ENCODE measurements at regions not wholly inside any gene's neighbourhood (a gene's known extent, or its start where the extent isn't known, plus 50 kb on each side); places are given as distances from the start of the nearest gene placed in this dataset.
"Not testable (repeated sequence)": the region's sequence is repeated elsewhere in the genome, so short reads cannot be mapped to it uniquely, and the experiment has no call there.

GRCh38 chr5:101532430-101532829, 629.3 kb upstream of the ST8SIA4 start:
- no peak for DNase-seq
- H3K9me3 ChIP-seq (replicated peaks; ENCODE audit: insufficient read depth, low read length) = no peaks in the 10 kb centered on the region
- no peaks in the 10 kb centered on the region for H3F3A ChIP-seq (ENCODE audit: insufficient read depth, low read length)
- no peaks in the 10 kb centered on the region for H3K4me1 ChIP-seq (ENCODE audit: low read length)
- H3K79me2 ChIP-seq (ENCODE audit: low read length) = no peaks in the 10 kb centered on the region
- no peak overlapping the region for H3K4me2 ChIP-seq (ENCODE audit: low read depth, low read length)
- H3K36me3 ChIP-seq (replicated peaks; ENCODE audit: insufficient read depth, low read length) = no peaks in the 10 kb centered on the region
- no peaks in the 10 kb centered on the region for H3K9me2 ChIP-seq (replicated peaks; ENCODE audit: insufficient read depth, low read length)
- H2AFZ ChIP-seq (ENCODE audit: low read length) = no peak overlapping the region
- TF ChIP-seq EZH2phosphoT487 (IDR thresholded peaks at IDR 0.05; ENCODE audit: low read length) = no peak
- no peaks in the 10 kb centered on the region for H3K27me3 ChIP-seq (replicated peaks; ENCODE audit: insufficient read depth, low read length)
- no peak overlapping the region for H3K27ac ChIP-seq (ENCODE audit: low read length)
- H4K20me1 ChIP-seq (ENCODE audit: insufficient read depth, low read length) = no peaks in the 10 kb centered on the region
- no peak overlapping the region for H3K4me3 ChIP-seq (ENCODE audit: low read length)
- H3K9ac ChIP-seq (ENCODE audit: low read length) = no peak overlapping the region

DNA sequence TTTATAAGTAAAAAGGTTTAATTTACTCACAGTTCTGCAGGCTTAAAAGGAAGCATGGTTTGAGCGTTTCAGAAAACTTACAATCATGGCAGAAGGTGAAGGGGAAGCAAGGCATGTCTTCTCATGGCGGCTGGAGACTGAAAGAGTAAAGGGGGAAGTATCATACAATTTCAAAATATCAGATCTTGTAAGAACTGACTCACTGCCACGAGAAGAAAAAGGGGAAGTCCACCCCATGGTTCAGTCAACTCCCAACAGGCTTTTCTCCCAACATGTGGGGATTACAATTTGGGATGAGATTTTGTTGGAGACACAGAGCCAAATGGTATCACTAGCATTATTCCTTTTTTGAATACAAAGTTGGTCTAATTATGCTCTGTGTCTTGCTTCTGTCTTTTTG, 627.9 kb upstream of the ST8SIA4 start:
- Histone ChIP-seq H3K9me2 (replicated peaks; ENCODE audit: insufficient read depth, low read length) (no peaks in the 10 kb centered on the region), H3K79me2 (ENCODE audit: low read length) (no peaks in the 10 kb centered on the region), H3K4me3 (ENCODE audit: low read length) (no peak overlapping the region), H3K4me1 (ENCODE audit: low read length) (no peaks in the 10 kb centered on the region), H2AFZ (ENCODE audit: low read length) (no peak overlapping the region), H3K4me2 (ENCODE audit: low read depth, low read length) (no peak overlapping the region), H3K36me3 (replicated peaks; ENCODE audit: insufficient read depth, low read length) (no peaks in the 10 kb centered on the region), H3K9me3 (replicated peaks; ENCODE audit: insufficient read depth, low read length) (no peaks in the 10 kb centered on the region), H3K27ac (ENCODE audit: low read length) (no peak overlapping the region), H3F3A (ENCODE audit: insufficient read depth, low read length) (no peaks in the 10 kb centered on the region), H4K20me1 (ENCODE audit: insufficient read depth, low read length) (no peaks in the 10 kb centered on the region), H3K27me3 (replicated peaks; ENCODE audit: insufficient read depth, low read length) (no peaks in the 10 kb centered on the region), H3K9ac (ENCODE audit: low read length) (no peak overlapping the region)
- DNase-seq = no peak
- TF ChIP-seq CTCF (IDR thresholded peaks at IDR 0.05; ENCODE audit: low read length) (no peak), EZH2 (optimal IDR thresholded peaks at IDR 0.05; ENCODE audit: low read depth, low read length) (no peak), EZH2phosphoT487 (IDR thresholded peaks at IDR 0.05; ENCODE audit: low read length) (no peak)

GRCh38 chr5:101529094-101529493, 626.0 kb upstream of the ST8SIA4 start:
- H3K9me3 ChIP-seq (replicated peaks; ENCODE audit: insufficient read depth, low read length); H3K36me3 ChIP-seq (replicated peaks; ENCODE audit: insufficient read depth, low read length); H3K9ac ChIP-seq (ENCODE audit: low read length); DNase-seq; H2AFZ ChIP-seq (ENCODE audit: low read length); H3K9me2 ChIP-seq (replicated peaks; ENCODE audit: insufficient read depth, low read length); H3K79me2 ChIP-seq (ENCODE audit: low read length); H3K4me2 ChIP-seq (ENCODE audit: low read depth, low read length); H3K4me1 ChIP-seq (ENCODE audit: low read length); H3F3A ChIP-seq (ENCODE audit: insufficient read depth, low read length); H3K27me3 ChIP-seq (replicated peaks; ENCODE audit: insufficient read depth, low read length); H3K4me3 ChIP-seq (ENCODE audit: low read length); H4K20me1 ChIP-seq (ENCODE audit: insufficient read depth, low read length); H3K27ac ChIP-seq (ENCODE audit: low read length): not testable (repeated sequence)

DNA sequence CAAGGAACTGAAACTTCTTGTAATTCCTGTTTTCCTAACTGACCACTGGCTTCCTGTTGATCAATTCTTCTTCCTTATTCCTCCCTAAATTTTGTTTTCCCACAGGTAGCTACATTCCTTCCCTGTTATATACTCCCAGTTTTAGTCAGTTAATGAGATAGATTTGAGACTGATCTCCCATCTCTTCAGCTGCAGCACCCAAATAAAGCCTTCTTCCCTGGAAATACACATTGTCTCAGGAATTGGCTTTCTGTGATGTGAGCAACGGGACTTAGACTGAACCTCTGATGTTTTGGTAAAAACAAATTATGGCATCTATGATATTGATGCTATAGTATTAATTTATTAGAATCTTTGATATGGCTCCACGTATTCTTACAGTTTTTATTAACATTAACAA, 617.3 kb upstream of the ST8SIA4 start:
- TF ChIP-seq EZH2phosphoT487 (IDR thresholded peaks at IDR 0.05; ENCODE audit: low read length) (no peak), CTCF (IDR thresholded peaks at IDR 0.05; ENCODE audit: low read length) (no peak)
- H3F3A ChIP-seq (ENCODE audit: insufficient read depth, low read length) = peaks cover 5% of the 10 kb centered on the region; the same call in 1 of the 2 replicates
- H4K20me1 ChIP-seq (ENCODE audit: insufficient read depth, low read length) = no peaks in the 10 kb centered on the region
- no peak overlapping the region for H3K4me2 ChIP-seq (ENCODE audit: low read depth, low read length)
- H3K9me2 ChIP-seq (replicated peaks; ENCODE audit: insufficient read depth, low read length) = no peaks in the 10 kb centered on the region
- H3K36me3 ChIP-seq (replicated peaks; ENCODE audit: insufficient read depth, low read length) = no peaks in the 10 kb centered on the region
- H3K4me3 ChIP-seq (ENCODE audit: low read length) = no peak overlapping the region
- no peak overlapping the region for H3K9ac ChIP-seq (ENCODE audit: low read length)
- DNase-seq = no peak
- H2AFZ ChIP-seq (ENCODE audit: low read length) = no peak overlapping the region
- no peaks in the 10 kb centered on the region; the same call in 1 of the 2 replicates for H3K9me3 ChIP-seq (replicated peaks; ENCODE audit: insufficient read depth, low read length)
- H3K4me1 ChIP-seq (ENCODE audit: low read length) = peaks cover 21% of the 10 kb centered on the region
- no peaks in the 10 kb centered on the region for H3K79me2 ChIP-seq (ENCODE audit: low read length)
- no peaks in the 10 kb centered on the region for H3K27me3 ChIP-seq (replicated peaks; ENCODE audit: insufficient read depth, low read length)
- no peak overlapping the region for H3K27ac ChIP-seq (ENCODE audit: low read length)
